Fibroblast of lung (primary cell): ENCODE measurements at regions not wholly inside any gene's neighbourhood (a gene's known extent, or its start where the extent isn't known, plus 50 kb on each side); places are given as distances from the start of the nearest gene placed in this dataset.

Source experiments
- DNase-seq, 2 donors: peaks; one replicate each; pipeline versions ENCODE4 v3.0.0 to v3.0.0-alpha.2; 2010; ENCODE audit warnings: low read depth in 2 of 2
- H2AFZ ChIP-seq: 2 replicates; pipeline ENCODE4 v1.5.1; 2012; ENCODE audit warnings: low read length, control low read depth, inconsistent platforms
- H3K27ac ChIP-seq: 2 replicates; pipeline ENCODE4 v1.5.1; 2011; ENCODE audit warnings: low read length, control low read depth; ENCODE audit not compliant: insufficient read depth
- H3K27me3 ChIP-seq: 2 replicates; pipeline ENCODE4 v1.5.1; 2011; ENCODE audit warnings: mild to moderate bottlenecking, low read length; ENCODE audit not compliant: control insufficient read depth, insufficient read depth
- H3K36me3 ChIP-seq: 2 replicates; pipeline ENCODE4 v1.5.1; 2011; ENCODE audit warnings: low read length; ENCODE audit not compliant: control insufficient read depth, insufficient read depth
- H3K4me1 ChIP-seq: 2 replicates; pipeline ENCODE4 v1.5.1; 2011; ENCODE audit warnings: low read length; ENCODE audit not compliant: control insufficient read depth, insufficient read depth; ENCODE audit errors: extremely low read depth
- H3K4me2 ChIP-seq: 2 replicates; pipeline ENCODE4 v1.5.1; 2011; ENCODE audit warnings: low read length, control low read depth; ENCODE audit not compliant: insufficient read depth; ENCODE audit errors: extremely low read depth
- H3K4me3 ChIP-seq, 4 experiments: fragments of 200-600 bp in 1 of 4; sonication (generic) in 1 of 4; replicated peaks in 1 of 4; 2 replicates each; pipeline ENCODE4 v1.5.1; 2011 to 2016; ENCODE audit warnings: low read length in 4 of 4, low read depth in 3 of 4, mild to moderate bottlenecking in 3 of 4, control low read depth in 2 of 4, inconsistent platforms in 1 of 4, mixed read lengths in 1 of 4; ENCODE audit not compliant: insufficient read depth in 1 of 4; ENCODE audit errors: control extremely low read depth in 1 of 4
- H3K79me2 ChIP-seq: 2 replicates; pipeline ENCODE4 v1.5.1; 2012; ENCODE audit warnings: mild to moderate bottlenecking, low read length, inconsistent platforms; ENCODE audit not compliant: control insufficient read depth, insufficient read depth
- H3K9ac ChIP-seq: 2 replicates; pipeline ENCODE4 v1.5.1; 2011; ENCODE audit warnings: mild to moderate bottlenecking, low read length, control low read depth; ENCODE audit not compliant: insufficient read depth
- H3K9me3 ChIP-seq: 2 replicates; pipeline ENCODE4 v1.5.1; 2012; ENCODE audit warnings: low read depth, low read length; ENCODE audit not compliant: control insufficient read depth, insufficient read depth
- H4K20me1 ChIP-seq: 2 replicates; pipeline ENCODE4 v1.5.1; 2011; ENCODE audit warnings: low read length; ENCODE audit not compliant: control insufficient read depth, insufficient read depth; ENCODE audit errors: extremely low read depth
- EZH2 ChIP-seq: IDR thresholded peaks from 2 replicates; pipeline ENCODE4 v1.5.1; 2012; ENCODE audit warnings: low read length, control low read depth, mild to moderate bottlenecking; ENCODE audit errors: missing control alignments
- TF ChIP-seq, protein P1 (sequence below), 2 donors: IDR thresholded peaks in 1 of 2; conservative IDR thresholded peaks in 1 of 2; 1 replicate in 1 of 2; 2 replicates in 1 of 2; pipeline ENCODE4 v1.5.1; 2011 to 2012; ENCODE audit warnings: low read length in 2 of 2, control low read depth in 1 of 2, inconsistent platforms in 1 of 2, low read depth in 1 of 2, mild to moderate bottlenecking in 1 of 2

DNA sequence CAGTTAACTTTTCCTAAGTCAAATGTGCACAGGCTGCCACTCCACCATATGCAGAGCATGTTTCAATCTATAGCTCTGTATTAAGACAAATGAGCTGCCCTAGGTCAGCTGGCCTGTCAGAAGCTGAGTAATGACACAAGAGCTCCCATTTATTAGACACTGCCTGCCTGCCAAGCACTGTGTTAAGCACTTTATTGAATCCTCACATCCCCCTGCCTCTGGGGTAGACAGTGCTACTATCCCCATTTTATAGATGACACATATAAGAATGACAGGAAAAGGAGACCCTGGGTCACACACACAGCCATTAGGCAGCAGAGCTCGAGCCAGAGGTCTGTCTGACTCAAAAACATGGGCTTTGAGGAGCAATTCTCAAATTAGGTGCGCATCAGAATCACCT, 179.8 kb upstream of the PDE1C start:
- H3K4me2 ChIP-seq = no peak overlapping the region
- no peaks in the 10 kb centered on the region for H3K79me2 ChIP-seq
- no peak overlapping the region for H3K9ac ChIP-seq
- no peaks in the 10 kb centered on the region for H3K9me3 ChIP-seq
- H2AFZ ChIP-seq = no peak overlapping the region
- H3K36me3 ChIP-seq = no peaks in the 10 kb centered on the region
- H3K27ac ChIP-seq = no peak overlapping the region
- no peak overlapping the region for H3K4me3 ChIP-seq
- H4K20me1 ChIP-seq = no peaks in the 10 kb centered on the region
- no peaks in the 10 kb centered on the region for H3K27me3 ChIP-seq
- no peak for DNase-seq
- H3K4me1 ChIP-seq = no peaks in the 10 kb centered on the region
- TF ChIP-seq, protein P1, sequence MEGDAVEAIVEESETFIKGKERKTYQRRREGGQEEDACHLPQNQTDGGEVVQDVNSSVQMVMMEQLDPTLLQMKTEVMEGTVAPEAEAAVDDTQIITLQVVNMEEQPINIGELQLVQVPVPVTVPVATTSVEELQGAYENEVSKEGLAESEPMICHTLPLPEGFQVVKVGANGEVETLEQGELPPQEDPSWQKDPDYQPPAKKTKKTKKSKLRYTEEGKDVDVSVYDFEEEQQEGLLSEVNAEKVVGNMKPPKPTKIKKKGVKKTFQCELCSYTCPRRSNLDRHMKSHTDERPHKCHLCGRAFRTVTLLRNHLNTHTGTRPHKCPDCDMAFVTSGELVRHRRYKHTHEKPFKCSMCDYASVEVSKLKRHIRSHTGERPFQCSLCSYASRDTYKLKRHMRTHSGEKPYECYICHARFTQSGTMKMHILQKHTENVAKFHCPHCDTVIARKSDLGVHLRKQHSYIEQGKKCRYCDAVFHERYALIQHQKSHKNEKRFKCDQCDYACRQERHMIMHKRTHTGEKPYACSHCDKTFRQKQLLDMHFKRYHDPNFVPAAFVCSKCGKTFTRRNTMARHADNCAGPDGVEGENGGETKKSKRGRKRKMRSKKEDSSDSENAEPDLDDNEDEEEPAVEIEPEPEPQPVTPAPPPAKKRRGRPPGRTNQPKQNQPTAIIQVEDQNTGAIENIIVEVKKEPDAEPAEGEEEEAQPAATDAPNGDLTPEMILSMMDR (conservative IDR thresholded peaks at IDR 0.05 in 1 of 2, IDR thresholded peaks at IDR 0.05 in 1 of 2; ENCODE audit: low read depth in 1 of 2, low read length in 2 of 2) = no peak
- no peak for TF ChIP-seq EZH2

DNA sequence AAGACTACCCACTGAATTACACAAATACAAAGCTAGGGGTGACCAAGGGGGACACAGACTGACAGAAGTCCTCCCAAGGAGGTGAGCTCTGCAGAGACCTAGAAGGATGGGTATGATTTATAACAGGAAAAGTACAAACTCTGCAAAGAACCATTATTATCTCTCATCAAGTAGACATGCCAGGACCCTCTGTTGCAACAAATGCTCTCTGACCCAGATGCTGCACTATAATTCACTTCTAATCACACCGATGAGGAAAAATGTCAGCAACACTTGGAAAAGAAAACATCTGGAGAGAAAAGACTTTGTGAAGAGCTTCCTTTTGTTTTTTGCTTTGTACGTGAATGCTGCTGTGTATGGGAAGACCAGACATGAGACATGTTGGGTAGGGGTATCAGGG, 178.3 kb upstream of the PDE1C start:
- DNase-seq = no peak
- H3K27me3 ChIP-seq = no peaks in the 10 kb centered on the region
- H3K9me3 ChIP-seq = no peaks in the 10 kb centered on the region
- H3K27ac ChIP-seq = no peak overlapping the region
- H3K79me2 ChIP-seq = no peaks in the 10 kb centered on the region
- no peaks in the 10 kb centered on the region for H4K20me1 ChIP-seq
- no peak overlapping the region for H2AFZ ChIP-seq
- no peaks in the 10 kb centered on the region for H3K4me1 ChIP-seq
- no peak overlapping the region for H3K4me2 ChIP-seq
- no peaks in the 10 kb centered on the region for H3K36me3 ChIP-seq
- no peak overlapping the region for H3K9ac ChIP-seq
- TF ChIP-seq, protein P1 (conservative IDR thresholded peaks at IDR 0.05 in 1 of 2, IDR thresholded peaks at IDR 0.05 in 1 of 2; ENCODE audit: low read depth in 1 of 2, low read length in 2 of 2) = no peak
- TF ChIP-seq EZH2 = no peak
- no peak overlapping the region for H3K4me3 ChIP-seq

DNA sequence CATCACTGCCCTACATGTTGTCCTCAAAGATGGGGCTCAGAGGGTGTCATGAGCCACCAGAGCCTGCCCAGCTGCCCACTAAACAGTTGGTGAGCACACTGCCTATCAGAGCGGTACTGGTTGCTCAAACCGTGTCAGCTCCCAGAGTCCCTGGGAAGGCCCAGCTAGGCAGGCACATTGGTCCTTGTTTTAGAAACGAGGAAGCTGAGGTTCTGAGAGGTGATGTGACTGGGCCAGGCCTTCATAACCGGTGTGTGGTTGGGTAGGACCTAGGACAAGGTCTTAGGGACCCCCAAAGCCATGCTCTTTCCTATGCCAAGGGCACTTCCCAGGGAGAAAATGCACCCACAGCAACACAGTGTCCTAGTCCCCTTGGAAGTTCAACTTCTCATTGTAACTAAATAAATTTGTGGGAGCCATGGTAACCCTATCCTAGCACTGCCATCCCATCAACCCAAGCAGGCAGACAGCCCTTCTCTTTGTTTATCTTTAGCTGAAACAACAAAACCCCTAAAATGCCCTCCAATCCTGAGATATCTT, 174.7 kb upstream of the PDE1C start:
- H3K27me3 ChIP-seq = no peaks in the 10 kb centered on the region
- H3K9ac ChIP-seq = no peak overlapping the region
- no peaks in the 10 kb centered on the region for H3K4me1 ChIP-seq
- H3K27ac ChIP-seq = no peak overlapping the region
- H3K79me2 ChIP-seq = no peaks in the 10 kb centered on the region
- no peak overlapping the region for H3K4me3 ChIP-seq
- no peaks in the 10 kb centered on the region for H4K20me1 ChIP-seq
- TF ChIP-seq, protein P1 (conservative IDR thresholded peaks at IDR 0.05 in 1 of 2, IDR thresholded peaks at IDR 0.05 in 1 of 2; ENCODE audit: low read depth in 1 of 2, low read length in 2 of 2) = no peak
- H3K36me3 ChIP-seq = no peaks in the 10 kb centered on the region
- no peak overlapping the region for H3K4me2 ChIP-seq
- H3K9me3 ChIP-seq = no peaks in the 10 kb centered on the region
- DNase-seq = no peak
- H2AFZ ChIP-seq = no peak overlapping the region
